Globus pallidus (tissue), 1 donor: ENCODE measurements at regions not wholly inside any gene's neighbourhood (a gene's known extent, or its start where the extent isn't known, plus 50 kb on each side); places are given as distances from the start of the nearest gene placed in this dataset.

Source experiments
- DNase-seq: peaks from one replicate; pipeline ENCODE4 v3.0.0-alpha.2; 2015; ENCODE audit warnings: low spot score

DNA sequence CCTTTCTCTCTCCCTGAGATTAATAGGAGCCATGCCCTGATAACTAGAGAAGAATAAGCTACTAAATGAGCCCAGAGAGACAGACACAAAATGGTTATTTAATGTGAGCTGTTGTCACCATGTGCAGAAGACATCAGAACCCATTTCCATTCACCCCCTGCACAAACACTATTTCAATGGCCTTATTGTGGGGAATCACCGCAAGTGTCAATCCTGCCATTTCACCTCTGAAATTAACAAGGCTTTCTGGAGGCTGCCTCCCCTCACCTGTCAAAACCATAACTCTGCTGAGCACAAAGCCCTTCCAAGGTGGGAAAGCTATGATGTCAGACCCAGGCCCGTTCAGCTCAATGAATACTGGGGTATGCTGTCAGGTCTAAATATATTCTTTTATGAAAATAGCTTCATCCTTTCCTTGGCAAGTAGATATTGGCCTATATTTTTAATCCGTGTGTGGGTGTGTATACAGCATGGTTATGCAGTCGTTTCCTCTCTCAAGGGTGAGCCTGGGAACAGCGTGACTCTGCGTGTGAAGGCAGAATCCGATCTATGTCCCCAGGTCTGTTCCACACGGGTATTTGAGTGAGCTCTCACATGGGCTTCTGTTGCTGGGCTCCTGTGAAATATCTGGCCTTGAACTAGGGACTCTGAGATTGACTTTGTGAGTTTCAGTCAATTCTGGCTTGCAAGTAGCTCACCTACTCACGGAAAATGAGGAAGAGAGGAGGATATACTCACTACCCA lies 266.3 kb downstream of the FBXW7 start:
- DNase-seq = no peak

DNA sequence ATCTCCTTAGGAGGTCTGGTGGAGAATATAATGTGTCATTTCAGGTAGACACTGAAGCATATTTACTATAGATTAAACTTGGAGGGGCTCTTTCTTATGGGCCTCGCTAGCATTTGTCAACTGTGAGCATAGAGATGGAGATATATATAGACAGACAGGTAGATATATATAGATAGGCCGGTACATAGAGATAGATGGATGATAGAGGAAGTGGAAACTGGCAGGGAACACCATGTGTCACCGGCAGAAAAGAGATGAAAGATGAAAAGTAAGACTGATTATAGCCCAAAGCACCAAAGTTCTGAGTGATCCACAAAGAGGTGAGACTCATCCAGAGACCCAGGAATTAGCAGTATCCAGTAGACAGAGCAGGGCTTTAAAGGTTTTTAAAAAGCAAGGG lies 268.1 kb downstream of the FBXW7 start:
- DNase-seq = no peak

DNA sequence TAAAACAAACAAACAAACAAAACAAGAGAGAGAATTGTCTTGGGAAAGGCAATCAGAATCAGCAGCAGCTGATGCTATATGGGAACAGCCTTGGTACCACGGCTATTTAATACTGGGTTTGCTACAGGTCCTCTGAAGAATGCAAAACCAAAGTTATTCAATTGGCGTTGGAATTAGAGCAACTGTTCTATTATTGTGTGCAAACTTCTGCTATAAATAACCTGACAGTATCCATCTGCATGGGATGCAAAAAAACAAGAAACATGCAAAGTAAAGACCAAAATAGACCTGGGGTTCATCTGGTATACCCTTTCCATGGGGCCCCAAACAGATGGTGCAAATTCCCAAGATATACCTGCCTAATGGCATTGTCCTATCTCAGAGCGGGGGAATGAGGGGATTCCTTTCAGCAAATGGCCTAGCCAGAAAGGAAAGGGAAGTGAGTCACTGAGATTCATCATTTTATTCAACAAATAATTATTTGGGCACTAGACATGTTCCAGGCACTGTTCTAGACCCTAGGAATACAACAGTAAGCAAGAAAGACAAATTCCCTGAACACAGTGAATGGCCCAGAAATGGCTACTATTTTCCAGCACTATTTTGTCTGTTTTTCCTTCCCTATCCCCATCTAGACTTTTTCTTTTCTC lies 268.9 kb downstream of the FBXW7 start:
- DNase-seq = no peak

DNA sequence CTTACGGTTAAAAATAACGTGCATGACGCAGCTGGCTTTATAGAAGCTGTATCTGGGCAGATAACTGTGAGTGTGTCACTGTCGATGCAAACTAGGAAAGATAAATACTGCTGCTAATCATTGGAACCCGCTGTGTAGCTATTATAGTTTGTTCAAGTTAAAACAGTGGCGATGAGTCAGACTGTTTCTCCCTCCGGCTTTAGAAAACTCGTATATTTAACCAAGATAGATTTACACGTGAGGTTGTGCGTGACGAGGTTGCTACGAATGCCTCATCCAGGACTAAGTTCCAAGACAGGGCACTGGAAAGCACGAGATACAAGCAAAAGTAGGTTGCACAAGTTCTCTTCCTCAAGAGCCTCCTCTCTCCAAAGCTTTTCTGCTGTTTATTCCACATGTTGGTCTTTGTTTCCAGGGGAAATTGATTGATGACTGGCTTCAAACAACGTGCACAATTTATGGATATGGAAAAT lies 270.7 kb downstream of the FBXW7 start:
- DNase-seq = no peak

DNA sequence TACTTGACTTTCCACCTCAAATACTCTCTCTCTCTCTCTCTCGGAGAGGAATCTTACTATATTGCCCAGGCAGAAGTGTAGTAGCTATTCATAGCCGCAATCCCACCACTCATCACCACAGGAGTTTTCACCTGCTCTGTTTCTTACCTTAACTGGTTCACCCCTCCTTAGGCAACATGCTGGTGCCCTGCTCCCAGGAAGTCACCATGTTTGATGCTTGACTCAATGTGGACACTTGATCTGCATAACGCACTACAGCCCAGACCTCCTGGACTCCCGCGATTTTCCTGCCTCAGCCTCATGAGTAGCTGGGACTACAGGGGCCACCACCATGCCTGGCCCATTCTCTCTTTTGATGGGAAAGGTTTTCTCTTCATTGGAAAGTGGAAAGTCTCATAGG lies 271.8 kb downstream of the FBXW7 start:
- no peak for DNase-seq

DNA sequence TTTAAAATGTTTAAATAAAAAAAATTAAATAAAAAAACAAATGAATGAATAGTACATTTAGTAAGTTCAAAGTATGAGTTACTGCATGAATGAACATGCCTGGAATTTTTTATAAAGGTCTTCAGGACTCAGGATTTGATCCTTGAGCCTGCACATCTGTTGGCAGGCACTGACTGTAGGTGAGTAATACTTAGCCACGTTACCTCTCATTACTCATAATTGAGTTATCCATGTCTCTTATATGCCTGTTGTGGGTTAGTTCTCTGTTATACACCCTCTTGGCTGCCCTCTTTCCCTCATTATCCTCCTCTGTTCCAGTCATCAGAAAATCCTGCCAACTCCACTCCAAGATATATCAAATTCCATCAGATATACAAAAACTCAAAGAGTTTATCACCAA lies 276.0 kb downstream of the FBXW7 start:
- no peak for DNase-seq

DNA sequence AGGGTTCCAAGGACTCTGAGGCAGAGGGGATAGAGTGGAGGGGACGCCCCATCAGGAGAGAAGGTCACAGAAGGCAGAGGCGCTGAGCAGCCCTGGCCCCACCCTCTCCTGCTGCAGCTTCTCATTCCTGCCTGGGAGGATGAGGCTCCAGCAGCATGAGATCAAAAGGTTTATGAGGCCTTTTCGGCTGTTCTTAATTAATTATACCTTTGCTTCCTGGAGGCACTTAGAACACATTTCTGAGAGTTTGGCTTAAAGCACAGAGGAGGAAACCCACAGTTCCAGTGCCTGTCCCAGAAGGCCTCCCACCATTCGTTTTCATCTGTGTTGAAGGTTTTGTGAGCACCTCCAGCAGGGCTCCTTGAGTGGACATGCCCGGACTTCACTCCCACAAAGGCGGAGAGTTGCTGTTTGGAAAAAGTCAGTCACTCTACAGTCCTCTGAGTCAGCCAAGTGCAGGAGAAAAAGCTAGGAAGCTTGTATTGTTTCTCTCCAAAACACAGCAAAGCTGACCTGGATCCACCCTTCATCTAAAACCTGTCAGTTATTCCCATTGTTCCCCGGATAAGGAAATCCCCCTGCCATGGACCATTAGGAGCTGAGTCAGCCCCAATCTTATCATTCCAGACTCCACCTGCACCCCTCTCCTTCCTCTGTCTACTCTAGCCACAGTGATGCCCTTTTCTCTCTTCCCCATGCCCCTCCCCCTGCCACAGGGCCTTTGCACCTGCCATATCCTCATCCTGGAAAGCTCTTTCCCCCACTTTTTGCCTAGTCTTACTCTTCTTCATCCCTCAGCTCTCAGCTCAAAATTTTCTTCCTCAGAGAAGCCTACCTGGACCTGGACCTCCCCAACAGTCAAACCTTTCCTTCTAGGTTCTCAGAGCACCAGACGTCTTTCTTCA lies 276.8 kb downstream of the FBXW7 start:
- DNase-seq = no peak

DNA sequence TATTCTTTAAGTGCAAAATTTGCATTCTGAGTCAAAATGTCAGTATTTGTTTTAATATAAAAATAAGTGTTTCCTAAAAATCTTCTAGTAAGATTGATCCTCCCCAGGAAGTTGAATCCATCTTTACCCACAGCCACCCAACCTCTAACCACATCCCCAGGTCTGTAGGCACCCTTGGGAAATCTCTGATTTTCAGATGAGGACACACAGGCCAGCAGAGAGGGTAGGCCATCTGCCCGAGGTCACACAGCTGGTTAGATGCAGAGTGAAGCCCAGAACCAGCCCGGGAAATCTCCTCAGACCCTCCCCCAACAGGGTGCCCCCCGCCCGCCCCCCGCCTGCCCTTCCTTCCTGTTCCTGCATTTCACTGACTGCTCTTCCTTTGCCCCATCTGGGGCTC lies 277.5 kb downstream of the FBXW7 start:
- no peak for DNase-seq

DNA sequence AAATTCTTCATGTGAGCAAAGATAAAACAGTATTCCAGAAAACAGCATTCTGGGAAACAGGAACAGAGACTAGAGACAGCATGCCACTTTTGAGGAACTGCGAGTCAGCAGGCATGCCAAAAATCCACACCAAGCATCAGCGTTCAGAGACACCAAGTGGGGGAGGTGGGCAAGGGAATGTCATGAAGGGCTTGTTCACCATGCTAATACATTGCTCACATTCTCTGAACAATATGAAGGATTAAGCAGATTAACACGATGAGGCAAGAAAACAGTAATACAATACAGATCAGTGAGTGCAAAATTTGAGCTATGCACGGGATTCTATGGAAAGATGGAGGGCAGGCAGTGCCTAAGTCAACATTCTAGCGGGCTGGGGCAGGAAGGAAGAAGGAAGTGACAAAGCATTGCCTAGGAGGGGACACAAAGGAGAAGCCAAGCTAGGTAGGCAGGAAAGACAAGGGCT lies 278.3 kb downstream of the FBXW7 start:
- no peak for DNase-seq

DNA sequence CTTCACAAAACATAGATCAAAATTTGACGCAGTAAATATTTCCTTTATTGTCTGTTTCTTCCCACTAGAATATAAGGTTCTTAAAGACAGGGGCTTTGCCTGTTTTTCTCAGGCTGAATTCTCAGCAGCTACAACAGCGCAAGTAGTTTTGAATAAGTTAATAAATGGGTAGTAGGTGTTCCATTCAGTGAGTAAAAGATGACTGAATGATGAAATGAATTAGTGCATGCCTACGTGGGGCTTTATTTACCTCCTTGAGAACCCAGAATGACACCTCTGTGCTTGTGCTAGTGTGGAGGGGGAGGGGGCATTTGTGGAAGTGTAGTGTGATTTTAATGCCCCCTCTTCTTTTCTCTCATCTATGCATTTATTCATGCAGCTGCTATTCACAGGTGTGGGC lies 278.9 kb downstream of the FBXW7 start:
- no peak for DNase-seq

DNA sequence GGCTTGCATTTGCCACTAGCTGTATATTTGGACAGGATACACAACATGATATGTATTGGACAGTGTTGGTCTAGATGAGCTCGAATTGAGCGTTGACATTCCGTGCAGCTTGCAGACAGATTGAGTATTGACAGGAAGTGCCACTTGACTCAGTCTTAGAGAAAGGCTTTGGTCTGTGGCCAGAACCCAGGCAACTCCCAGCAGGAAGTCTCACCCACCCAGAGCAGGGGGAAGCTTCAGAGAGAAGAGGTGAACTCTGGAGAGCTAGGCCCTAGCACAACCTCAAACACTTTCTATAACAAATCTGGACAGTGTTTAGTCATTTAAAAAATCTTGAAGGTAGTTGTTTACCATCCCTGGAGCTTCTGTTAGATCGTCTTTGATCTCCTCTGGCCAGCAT lies 280.5 kb downstream of the FBXW7 start:
- DNase-seq = no peak

DNA sequence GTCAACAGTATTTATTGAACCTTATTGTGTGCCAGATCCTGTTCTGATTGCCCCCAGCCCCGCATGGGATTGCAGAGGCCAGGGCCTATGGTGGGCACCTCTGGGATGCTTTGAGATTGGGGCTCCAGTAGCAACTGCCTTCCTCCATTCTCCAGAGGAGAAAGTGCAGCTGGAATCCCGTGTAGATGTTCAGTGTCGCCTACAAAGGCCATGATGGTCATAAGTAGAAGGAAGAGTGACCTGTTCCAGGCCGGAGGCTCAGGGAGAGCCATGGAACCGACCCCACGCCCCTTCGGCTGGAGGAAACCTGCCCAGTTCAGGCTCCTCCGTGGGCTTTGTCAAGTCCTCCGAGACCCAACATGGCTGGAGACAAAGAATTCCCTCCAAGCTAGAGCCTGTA lies 287.5 kb downstream of the FBXW7 start:
- DNase-seq = no peak

DNA sequence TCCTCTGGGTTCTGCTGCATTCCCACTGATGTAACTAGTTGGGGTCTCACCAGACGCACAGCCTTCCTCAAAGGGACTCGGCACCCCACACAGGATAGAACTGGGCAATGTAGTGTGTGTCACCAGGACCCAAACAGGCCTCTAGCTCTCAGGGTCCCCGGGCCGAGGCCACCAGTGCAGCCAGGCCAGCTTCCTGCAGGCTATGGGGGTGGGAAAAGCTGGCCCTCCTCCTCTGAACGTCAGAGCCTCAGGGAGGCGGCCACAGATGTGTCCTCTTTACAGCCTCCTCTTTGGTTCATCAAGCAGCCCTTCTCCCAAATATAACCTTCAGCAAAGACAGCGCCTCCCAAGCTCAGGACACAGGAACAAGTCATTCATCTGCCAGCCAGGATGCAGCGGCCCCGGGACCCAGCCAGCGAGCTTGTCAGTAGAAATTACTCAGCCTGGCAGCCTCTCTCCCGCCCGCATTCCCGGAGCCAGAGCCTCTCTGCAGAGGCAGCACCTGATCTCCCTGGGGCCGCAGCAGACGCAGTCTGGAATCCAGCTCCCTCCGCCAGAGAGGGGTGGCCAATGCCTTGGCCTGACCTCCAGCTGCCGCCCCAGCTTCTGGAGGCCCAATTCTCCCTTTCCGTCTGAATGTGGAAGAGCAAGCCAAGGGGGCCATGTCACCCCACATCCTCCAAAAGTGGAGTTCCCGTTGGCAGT lies 288.5 kb downstream of the FBXW7 start:
- DNase-seq = no peak

DNA sequence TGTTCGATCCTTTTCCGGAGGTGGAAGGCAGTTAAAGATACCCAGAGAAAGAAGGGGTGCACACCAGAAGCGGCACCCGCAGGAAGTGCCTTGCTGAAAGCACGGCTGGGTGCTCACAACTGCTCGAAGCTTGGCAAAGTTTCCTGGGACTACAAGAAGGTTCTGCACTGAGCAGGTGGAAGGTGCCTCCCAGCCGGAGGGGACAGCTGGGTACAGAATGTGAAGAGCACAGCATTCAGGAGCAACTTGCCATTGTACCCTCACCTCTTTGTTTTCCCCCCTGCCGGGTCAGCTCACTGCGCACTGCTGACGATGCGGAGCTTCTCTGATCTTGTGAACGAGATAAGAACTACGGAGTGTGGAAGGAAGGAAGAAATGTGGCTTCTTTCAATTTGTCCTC lies 289.2 kb downstream of the FBXW7 start:
- DNase-seq = no peak

DNA sequence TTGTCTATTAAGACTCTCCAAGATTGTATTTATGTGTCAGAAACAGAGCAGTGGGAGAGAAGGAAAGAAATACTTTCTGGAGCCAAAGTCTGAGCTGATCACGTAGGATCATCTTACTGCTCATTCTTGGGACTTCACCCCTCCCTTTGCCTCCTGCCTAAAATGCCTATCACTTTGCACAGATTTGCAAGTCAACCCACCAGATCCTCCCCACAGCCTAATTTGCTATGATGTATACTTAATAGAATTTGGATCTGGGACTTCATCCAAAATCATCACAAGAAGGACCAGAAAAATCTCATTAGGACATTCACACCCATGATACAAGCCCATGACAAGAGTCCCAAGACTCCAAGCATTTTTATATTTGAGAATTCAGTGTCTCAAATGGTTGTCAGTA lies 290.2 kb downstream of the FBXW7 start:
- DNase-seq = no peak

DNA sequence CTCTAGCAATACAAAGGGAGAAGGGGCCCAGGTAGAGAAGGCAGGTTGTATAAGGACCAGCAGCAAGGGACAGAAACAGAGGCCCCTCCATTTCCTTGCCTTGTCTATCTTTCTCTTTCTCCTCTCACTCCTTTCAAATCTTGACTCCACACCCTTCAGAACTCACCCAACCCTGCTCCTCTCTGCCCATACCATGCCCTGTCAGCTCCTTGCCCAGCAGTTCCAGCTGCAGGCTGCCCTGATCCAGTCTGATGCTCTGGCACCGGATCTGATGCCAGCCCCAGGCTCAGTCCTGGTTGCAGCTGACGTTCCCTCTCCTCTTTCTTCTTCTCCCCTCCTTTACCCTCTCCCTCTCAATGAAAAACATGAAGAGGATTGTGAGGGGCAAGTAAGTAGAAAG lies 291.2 kb downstream of the FBXW7 start:
- DNase-seq = no peak

DNA sequence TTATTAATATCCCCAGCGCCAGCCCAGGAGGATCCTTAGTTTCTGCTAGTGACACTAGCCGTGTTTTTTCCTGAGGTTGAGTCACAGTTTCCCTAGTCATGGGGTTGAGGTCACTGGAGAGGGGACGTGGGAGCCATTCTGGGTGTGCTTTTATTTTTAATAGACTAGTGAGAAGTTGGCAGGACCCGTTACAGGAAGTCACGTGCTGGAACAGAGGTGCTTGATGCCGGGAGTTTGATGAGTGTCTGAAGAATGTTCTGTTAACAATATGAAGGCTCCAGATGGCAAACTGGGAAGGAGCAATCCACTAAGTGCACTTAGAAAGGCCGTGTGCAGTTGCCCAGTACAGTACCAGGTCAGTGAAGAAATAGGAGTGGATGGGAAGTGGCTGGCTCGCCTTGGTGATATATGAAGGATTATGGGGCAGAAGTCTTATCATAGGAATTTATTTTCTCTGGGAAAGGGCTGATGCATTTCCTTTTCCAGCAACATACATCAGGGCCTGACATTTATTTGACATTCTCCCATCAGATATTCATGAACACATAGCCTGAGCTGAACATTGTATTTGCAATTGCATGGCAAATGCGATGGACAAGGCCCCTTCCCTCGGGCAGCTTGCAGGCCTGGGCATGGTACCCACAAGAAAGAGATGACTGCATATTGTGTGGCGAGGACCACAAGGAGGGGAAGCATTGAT lies 291.8 kb downstream of the FBXW7 start:
- no peak for DNase-seq

DNA sequence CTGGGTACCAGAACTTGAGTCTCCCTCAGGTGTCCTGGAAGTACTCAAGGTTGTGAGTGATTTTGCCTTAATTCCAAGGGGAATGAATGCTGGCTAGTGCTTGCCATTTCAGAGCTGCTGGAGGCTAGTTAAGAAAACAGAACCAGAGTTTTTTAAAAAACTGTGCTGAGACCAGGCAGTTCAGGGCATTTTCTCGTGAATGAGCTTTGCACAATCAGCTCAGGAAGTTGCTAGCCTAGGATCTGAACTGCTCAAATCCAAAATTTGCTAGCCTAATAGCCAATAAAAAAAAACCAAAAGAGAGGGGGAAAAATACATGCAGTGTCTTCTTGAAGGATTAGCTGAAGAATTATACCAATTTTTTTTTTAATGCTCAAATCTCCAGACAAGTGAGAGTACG lies 292.7 kb downstream of the FBXW7 start:
- DNase-seq = no peak

DNA sequence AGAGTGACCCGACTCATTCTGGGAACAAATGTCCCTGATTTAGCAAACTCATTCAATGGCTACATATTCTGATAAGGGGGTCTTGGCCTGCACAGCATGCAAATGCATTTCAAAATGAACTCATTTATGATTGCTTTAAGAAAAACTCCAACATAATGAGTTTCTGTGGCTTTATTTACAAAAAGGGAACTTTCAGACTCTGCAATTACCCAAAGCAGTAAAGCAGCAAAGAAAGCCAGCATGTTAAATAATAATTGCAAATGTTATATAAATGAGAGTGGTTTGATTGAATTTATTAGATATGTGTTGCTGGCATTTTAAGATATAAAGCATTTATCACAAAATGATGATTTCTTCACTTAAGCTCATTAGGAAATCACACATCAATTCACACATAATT lies 295.7 kb downstream of the FBXW7 start:
- DNase-seq = no peak

DNA sequence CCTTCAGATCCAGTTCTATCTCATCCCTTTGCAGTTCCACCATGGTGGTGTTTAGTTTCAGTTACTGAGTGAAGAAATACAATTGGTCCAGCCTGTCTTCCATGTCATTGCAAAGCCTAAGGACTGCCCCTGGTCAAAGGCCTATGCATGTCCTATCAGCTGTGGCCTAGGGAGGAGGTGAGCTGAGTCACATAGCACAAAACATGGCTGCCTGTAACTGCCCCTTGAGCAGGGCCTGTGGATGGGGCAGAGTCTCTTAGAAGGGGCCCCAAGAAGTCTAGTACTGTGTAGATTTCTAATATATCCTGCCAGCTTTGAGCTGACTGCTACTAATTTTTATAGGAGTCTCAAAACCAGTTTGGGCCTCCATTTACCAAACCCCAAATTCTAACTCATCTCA lies 296.7 kb downstream of the FBXW7 start:
- DNase-seq = no peak

DNA sequence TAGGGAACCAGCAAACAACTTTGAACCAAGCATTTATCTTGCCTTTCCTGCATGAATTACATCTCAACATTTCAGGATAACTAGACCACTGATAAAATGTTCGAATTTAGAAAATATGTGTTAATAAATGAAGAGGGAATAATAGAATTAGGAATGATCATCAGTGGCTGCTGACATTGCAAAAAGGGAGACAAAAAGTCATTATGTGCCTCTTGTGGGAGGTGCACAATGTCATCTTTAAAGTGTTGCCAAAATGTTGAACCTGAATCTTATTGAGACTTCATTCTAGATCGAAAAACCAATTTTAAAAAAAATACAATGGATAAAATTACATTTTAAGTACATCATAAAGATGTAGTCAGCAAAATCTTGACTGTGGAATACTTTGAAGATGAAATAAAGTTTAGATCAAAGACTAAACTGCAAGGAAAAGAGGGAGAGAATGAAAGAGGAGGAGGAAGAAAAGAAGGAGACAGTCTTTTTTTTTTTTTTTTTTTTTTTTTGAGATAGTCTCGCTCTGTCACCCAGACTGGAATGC lies 299.3 kb downstream of the FBXW7 start:
- no peak for DNase-seq
